ENCODE measurements at regions not wholly inside any gene's neighbourhood (a gene's known extent, or its start where the extent isn't known, plus 50 kb on each side); places are given as distances from the start of the nearest gene placed in this dataset.

- TF ChIP-seq JUND (IDR thresholded peaks at IDR 0.05), result no peak
- TF ChIP-seq MAX (IDR thresholded peaks at IDR 0.05; ENCODE audit: low read depth), result no peak
- TF ChIP-seq CTCF (IDR thresholded peaks at IDR 0.05), result peak; percentile 100
- TF ChIP-seq PBX3 (IDR thresholded peaks at IDR 0.05), result no peak
- TF ChIP-seq FOXM1 (IDR thresholded peaks at IDR 0.05; ENCODE audit: low read depth), result 0 out of 2 replicates have a peak, but pooled peaks have one; percentile 25
- TF ChIP-seq FOSL2 (IDR thresholded peaks at IDR 0.05; ENCODE audit: borderline replicate concordance, low read depth), result no peak
- TF ChIP-seq RAD21 (IDR thresholded peaks at IDR 0.05; ENCODE audit: low read length), result peak; percentile 100
Measured at GRCh38 chr15:94119923-94120775, 111.2 kb upstream of the MCTP2 start.

Measured in SK-N-SH (cell line).